HepG2 (cell line): ENCODE measurements at regions not wholly inside any gene's neighbourhood (a gene's known extent, or its start where the extent isn't known, plus 50 kb on each side); places are given as distances from the start of the nearest gene placed in this dataset.

Experiments
- ATAC-seq: fragments of 200-7000 bp; cut with Tn5 transposase; 3 replicates; pipeline ENCODE4 v1.9.1; 2020; ENCODE audit warnings: mild to moderate bottlenecking, moderate library complexity
- BruUV-seq: library from RNA; stranded (reverse); fragments of 400-500 nt; replicated peaks from 2 replicates; lab custom pipeline; 2021; lab: Mats Ljungman, UMichigan
- CTCF ChIA-PET: fragments of 300-600 bp; formaldehyde crosslinking; extraction: SDS; loops from one replicate; lab custom pipeline; 2021; ENCODE audit warnings: low total read pairs, inconsistent platforms, low intra/inter-chr PET ratio; lab: Yijun Ruan, JAX
- POLR2A ChIA-PET: fragments of 350-600 bp; sonication (Branson Sonifier 250); formaldehyde crosslinking; loops from one replicate; lab custom pipeline; 2020; ENCODE audit warnings: antibody characterized with exemption, inconsistent platforms; lab: Yijun Ruan, JAX
- DNase-seq: peaks from one replicate; pipeline ENCODE4 v3.0.0-alpha.2; 2015; ENCODE audit warnings: low spot score
- FAIRE-seq: peaks from 3 replicates; lab custom pipeline; 2011; peaks lifted over from hg19 to GRCh38; lab: Jason Lieb, UNC
- H2AFZ ChIP-seq: one replicate; pipeline ENCODE4 v1.6.1; 2011; ENCODE audit warnings: low read length, inconsistent platforms
- H3K27ac ChIP-seq: fragments of 300-600 bp; 3 replicates; pipeline ENCODE4 v1.8.0; 2011; ENCODE audit warnings: mixed run types, mild to moderate bottlenecking, mixed read lengths, low read length, inconsistent platforms; ENCODE audit not compliant: insufficient read depth; ENCODE audit errors: extremely low read length
- H3K27me3 ChIP-seq, 2 experiments: fragments of 200-600 bp in 1 of 2; 2 replicates in 1 of 2; 3 replicates in 1 of 2; pipeline versions ENCODE4 v1.6.0 to v1.8.0; 2011; ENCODE audit warnings: low read length in 2 of 2, mild to moderate bottlenecking in 2 of 2, moderate library complexity in 2 of 2, inconsistent platforms in 1 of 2; ENCODE audit not compliant: insufficient read depth in 2 of 2, control insufficient read depth in 1 of 2
- H3K36me3 ChIP-seq, 2 experiments: fragments of 200-600 bp in 1 of 2; replicated peaks in 1 of 2; 2 replicates in 1 of 2; 3 replicates in 1 of 2; pipeline versions ENCODE4 v1.5.1 to v1.8.0; 2011; ENCODE audit warnings: low read length in 2 of 2, inconsistent platforms in 1 of 2; ENCODE audit not compliant: insufficient read depth in 2 of 2, control insufficient read depth in 1 of 2
- H3K4me1 ChIP-seq: 2 replicates; pipeline ENCODE4 v1.5.1; 2012; ENCODE audit warnings: low read length, inconsistent platforms; ENCODE audit not compliant: insufficient read depth
- H3K4me2 ChIP-seq: 2 replicates; pipeline ENCODE4 v1.6.0; 2011; ENCODE audit warnings: low read depth, low read length, inconsistent platforms
- H3K4me3 ChIP-seq, 3 experiments: fragments of 200-600 bp in 1 of 3; sonication (generic), shearing (Covaris generic) in 1 of 3; replicated peaks in 1 of 3; 2 replicates each; pipeline ENCODE4 v1.5.1; 2011 to 2016; ENCODE audit warnings: low read length in 3 of 3, inconsistent platforms in 2 of 3, low read depth in 2 of 3, mild to moderate bottlenecking in 2 of 3, control low read depth in 1 of 3, mixed read lengths in 1 of 3; ENCODE audit not compliant: insufficient read depth in 1 of 3
- H3K79me2 ChIP-seq: one replicate; pipeline ENCODE4 v1.6.1; 2011; ENCODE audit warnings: low read length, inconsistent platforms; ENCODE audit not compliant: insufficient read depth
- H3K9ac ChIP-seq: 2 replicates; pipeline ENCODE4 v1.6.0; 2011; ENCODE audit warnings: mild to moderate bottlenecking, low read depth, low read length, inconsistent platforms; ENCODE audit not compliant: insufficient read depth
- H3K9me3 ChIP-seq: 2 replicates; pipeline ENCODE4 v1.5.1; 2012; ENCODE audit warnings: mild to moderate bottlenecking, low read length
- H4K20me1 ChIP-seq: 2 replicates; pipeline ENCODE4 v1.6.0; 2011; ENCODE audit warnings: inconsistent platforms, mild to moderate bottlenecking, low read length, moderate library complexity; ENCODE audit not compliant: insufficient read depth
- ATM ChIP-seq: fragments of 450-650 bp; IDR thresholded peaks from 2 replicates; pipeline ENCODE4 v1.7.1; 2017; ENCODE audit warnings: mild to moderate bottlenecking, borderline replicate concordance
- FOXJ3 ChIP-seq: sonication (generic); formaldehyde crosslinking; IDR thresholded peaks from 2 replicates; pipeline ENCODE4 v1.4.0; 2020; ENCODE audit warnings: missing genetic modification reagents, mild to moderate bottlenecking, borderline replicate concordance
- HNF1B ChIP-seq: sonication (generic); formaldehyde crosslinking; IDR thresholded peaks from 2 replicates; pipeline ENCODE4 v1.5.1; 2020; ENCODE audit warnings: mild to moderate bottlenecking, moderate library complexity, missing genetic modification reagents
- NONO ChIP-seq, 2 experiments: fragments of 450-650 bp in 1 of 2; sonication (generic) in 1 of 2; formaldehyde crosslinking in 1 of 2; IDR thresholded peaks in 1 of 2; conservative IDR thresholded peaks in 1 of 2; 2 replicates each; pipeline versions ENCODE4 v1.6.1 to v1.8.0; 2017 to 2022; ENCODE audit warnings: mild to moderate bottlenecking in 1 of 2, missing genetic modification reagents in 1 of 2, moderate library complexity in 1 of 2
- SOX13 ChIP-seq, 3 experiments: fragments of 450-650 bp in 1 of 3; sonication (generic) in 1 of 3; formaldehyde crosslinking in 1 of 3; IDR thresholded peaks in 2 of 3; conservative IDR thresholded peaks in 1 of 3; 2 replicates each; pipeline versions ENCODE4 v1.5.0 to v1.6.1; 2016 to 2020; ENCODE audit warnings: antibody characterized with exemption in 1 of 3, mild to moderate bottlenecking in 1 of 3, missing compliant biosample characterization in 1 of 3, missing genetic modification reagents in 1 of 3, moderate library complexity in 1 of 3
- ZFP82 ChIP-seq: sonication (generic); formaldehyde crosslinking; IDR thresholded peaks from 2 replicates; pipeline ENCODE4 v1.5.1; 2020; ENCODE audit warnings: mild to moderate bottlenecking, missing genetic modification reagents, borderline replicate concordance
- ZNF800 ChIP-seq: sonication (generic); formaldehyde crosslinking; IDR thresholded peaks from 2 replicates; pipeline ENCODE4 v1.4.0; 2020; ENCODE audit warnings: missing genetic modification reagents
- WGBS: methylation state at CpG from one replicate; pipeline ENCODE4 v1.1.6; 2017; ENCODE audit warnings: low lambda C conversion rate; 5-methylcytosine and 5-hydroxymethylcytosine counted together
- in situ Hi-C: cut with HindIII; loops from 2 replicates; pipeline ENCODE4 v1.10.0; 2017; ENCODE audit warnings: low pct_unique_long_range_greater_than_20kb; ENCODE audit not compliant: extremely low pct_ligation_motif_present
- intact Hi-C: fragments of 100-400 bp; cut with micrococcal nuclease; formaldehyde crosslinking; loops from one replicate; pipeline ENCODE4 v1.10.0; 2022; ENCODE audit not compliant: unreplicated experiment

- no peak for TF ChIP-seq ZNF800 (CRISPR knock-in tag)
- TF ChIP-seq HNF1B (CRISPR knock-in tag): no peak
- no peak for TF ChIP-seq FOXJ3 (CRISPR knock-in tag)
- TF ChIP-seq ZFP82: no peak
- TF ChIP-seq, all 625 proteins: peak for 0
Measured at GRCh38 chr3:181985386-181985785, 273.7 kb downstream of the SOX2 start (continued).

- Histone ChIP-seq H3K79me2 (no peaks in the 10 kb centered on the region), H3K9me3 (no peaks in the 10 kb centered on the region), H3K36me3 (no peaks in the 10 kb centered on the region), H3K27ac (no peak overlapping the region), H3K4me2 (no peak overlapping the region), H3K4me3 (no peak overlapping the region), H3K9ac (no peak overlapping the region), H4K20me1 (no peaks in the 10 kb centered on the region), H2AFZ (no peak overlapping the region), H3K27me3 (no peaks in the 10 kb centered on the region; a peak in 1 of 5 replicates), H3K4me1 (no peaks in the 10 kb centered on the region)
- WGBS: 49% methylated on average over 4 of the region's 4 CpGs
- BruUV-seq: no TSS peak
- ATAC-seq (no peak), FAIRE-seq (no peak), DNase-seq (no peak)
- ChIA-PET CTCF (no interaction called here), POLR2A (no interaction called here)
- intact Hi-C loops (no loop called here), in situ Hi-C loops (no loop called here)
- TF ChIP-seq ATM (no peak), NONO (IDR thresholded peaks at IDR 0.05) (no peak), NONO (CRISPR knock-in tag; conservative IDR thresholded peaks at IDR 0.05) (no peak), SOX13 (IDR thresholded peaks at IDR 0.05) (no peak), SOX13 (CRISPR knock-in tag; conservative IDR thresholded peaks at IDR 0.05 in 1 of 2, IDR thresholded peaks at IDR 0.05 in 1 of 2) (no peak)
Measured at GRCh38 chr3:181987736-181988135, 276.0 kb downstream of the SOX2 start.
